SU-DHL-6 (cell line): ENCODE measurements at regions not wholly inside any gene's neighbourhood (a gene's known extent, or its start where the extent isn't known, plus 50 kb on each side); places are given as distances from the start of the nearest gene placed in this dataset.

Source experiments
- H2AFZ ChIP-seq: fragments of 200-600 bp; sonication (generic); 2 replicates; pipeline ENCODE4 v1.6.1; 2014; ENCODE audit warnings: low read depth, mild to moderate bottlenecking, moderate library complexity, mixed read lengths, antibody characterized with exemption, low read length; ENCODE audit not compliant: severe bottlenecking
- H3F3A ChIP-seq: fragments of 200-600 bp; shearing (Covaris generic); 2 replicates; pipeline ENCODE4 v1.6.0; 2016; ENCODE audit warnings: antibody characterized with exemption, mild to moderate bottlenecking; ENCODE audit not compliant: insufficient read depth
- H3K27ac ChIP-seq: fragments of 200-600 bp; sonication (generic); 2 replicates; pipeline ENCODE4 v1.5.1; 2016; ENCODE audit warnings: low read depth, mild to moderate bottlenecking, low read length, moderate library complexity, mixed read lengths
- H3K27me3 ChIP-seq: fragments of 200-600 bp; sonication (generic), shearing (Covaris generic); 2 replicates; pipeline ENCODE4 v1.6.0; 2014; ENCODE audit warnings: mild to moderate bottlenecking, low read length
- H3K36me3 ChIP-seq: fragments of 200-600 bp; sonication (generic); 2 replicates; pipeline ENCODE4 v1.6.1; 2014; ENCODE audit warnings: mild to moderate bottlenecking, low read length, mixed read lengths
- H3K4me2 ChIP-seq: fragments of 300-600, 200-600 bp; shearing (Covaris generic), sonication (generic); 2 replicates; pipeline ENCODE4 v1.6.0; 2014; ENCODE audit warnings: low read length, low read depth, mild to moderate bottlenecking; ENCODE audit not compliant: poor library complexity, severe bottlenecking
- H3K4me3 ChIP-seq: fragments of 200-600 bp; sonication (generic); 2 replicates; pipeline ENCODE4 v1.5.1; 2014; ENCODE audit warnings: antibody characterized with exemption, low read length, mild to moderate bottlenecking, mixed read lengths; ENCODE audit not compliant: insufficient read depth, poor library complexity, severe bottlenecking
- H3K79me2 ChIP-seq: fragments of 200-600 bp; sonication (generic); 2 replicates; pipeline ENCODE4 v1.6.1; 2014; ENCODE audit warnings: mild to moderate bottlenecking, low read length, moderate library complexity; ENCODE audit not compliant: insufficient read depth
- H3K9ac ChIP-seq: fragments of 200-600 bp; sonication (generic); 2 replicates; pipeline ENCODE4 v1.7.0; 2014; ENCODE audit warnings: mild to moderate bottlenecking, low read length
- H3K9me2 ChIP-seq: fragments of 200-600 bp; sonication (generic); replicated peaks from 2 replicates; pipeline ENCODE4 v1.6.1; 2014; ENCODE audit warnings: low read length; ENCODE audit not compliant: insufficient read depth
- H3K9me3 ChIP-seq: fragments of 200-600 bp; sonication (generic); 2 replicates; pipeline ENCODE4 v1.6.1; 2014; ENCODE audit warnings: low read length, mixed read lengths; ENCODE audit not compliant: insufficient read depth
- H4K20me1 ChIP-seq: fragments of 200-600 bp; sonication (generic); 2 replicates; pipeline ENCODE4 v1.6.1; 2014; ENCODE audit warnings: low read depth, mild to moderate bottlenecking, antibody characterized with exemption, low read length, moderate library complexity, mixed read lengths
- EZH2phosphoT487 ChIP-seq: fragments of 200-600 bp; sonication (generic), shearing (Covaris generic); conservative IDR thresholded peaks from 2 replicates; pipeline ENCODE4 v1.6.1; 2018; ENCODE audit warnings: mild to moderate bottlenecking, antibody characterized with exemption, low read length, moderate library complexity, mixed read lengths
- TF ChIP-seq, protein P1 (sequence below): fragments of 200-600 bp; sonication (generic); IDR thresholded peaks from one replicate; pipeline ENCODE4 v1.5.1; 2017; ENCODE audit warnings: antibody characterized with exemption, mild to moderate bottlenecking, low read length, moderate library complexity; ENCODE audit not compliant: insufficient read depth, poor library complexity, severe bottlenecking

GRCh38 chr6:137759624-137760023 is 107.4 kb upstream of the TNFAIP3 start:
- no peak overlapping the region for H3K4me2 ChIP-seq
- H3K27me3 ChIP-seq, result no peaks in the 10 kb centered on the region
- no peak overlapping the region for H2AFZ ChIP-seq
- H3K4me3 ChIP-seq, result no peak overlapping the region
- no peaks in the 10 kb centered on the region for H3K36me3 ChIP-seq
- no peaks in the 10 kb centered on the region for H3F3A ChIP-seq
- TF ChIP-seq, protein P1, sequence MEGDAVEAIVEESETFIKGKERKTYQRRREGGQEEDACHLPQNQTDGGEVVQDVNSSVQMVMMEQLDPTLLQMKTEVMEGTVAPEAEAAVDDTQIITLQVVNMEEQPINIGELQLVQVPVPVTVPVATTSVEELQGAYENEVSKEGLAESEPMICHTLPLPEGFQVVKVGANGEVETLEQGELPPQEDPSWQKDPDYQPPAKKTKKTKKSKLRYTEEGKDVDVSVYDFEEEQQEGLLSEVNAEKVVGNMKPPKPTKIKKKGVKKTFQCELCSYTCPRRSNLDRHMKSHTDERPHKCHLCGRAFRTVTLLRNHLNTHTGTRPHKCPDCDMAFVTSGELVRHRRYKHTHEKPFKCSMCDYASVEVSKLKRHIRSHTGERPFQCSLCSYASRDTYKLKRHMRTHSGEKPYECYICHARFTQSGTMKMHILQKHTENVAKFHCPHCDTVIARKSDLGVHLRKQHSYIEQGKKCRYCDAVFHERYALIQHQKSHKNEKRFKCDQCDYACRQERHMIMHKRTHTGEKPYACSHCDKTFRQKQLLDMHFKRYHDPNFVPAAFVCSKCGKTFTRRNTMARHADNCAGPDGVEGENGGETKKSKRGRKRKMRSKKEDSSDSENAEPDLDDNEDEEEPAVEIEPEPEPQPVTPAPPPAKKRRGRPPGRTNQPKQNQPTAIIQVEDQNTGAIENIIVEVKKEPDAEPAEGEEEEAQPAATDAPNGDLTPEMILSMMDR, result no peak
- no peaks in the 10 kb centered on the region for H3K9me3 ChIP-seq
- H3K9ac ChIP-seq, result no peak overlapping the region
- H3K9me2 ChIP-seq, result no peaks in the 10 kb centered on the region
- H3K79me2 ChIP-seq, result no peaks in the 10 kb centered on the region
- H4K20me1 ChIP-seq, result no peaks in the 10 kb centered on the region
- no peak overlapping the region for H3K27ac ChIP-seq

GRCh38 chr6:137761072-137761471 is 106.0 kb upstream of the TNFAIP3 start:
- Histone ChIP-seq H3K9me2 (no peaks in the 10 kb centered on the region), H3K27ac (no peak overlapping the region), H3K9me3 (no peaks in the 10 kb centered on the region), H3K4me3 (no peak overlapping the region), H3K9ac (no peak overlapping the region), H3K27me3 (no peaks in the 10 kb centered on the region), H3K79me2 (no peaks in the 10 kb centered on the region), H4K20me1 (no peaks in the 10 kb centered on the region), H3F3A (no peaks in the 10 kb centered on the region), H3K4me2 (no peak overlapping the region), H2AFZ (no peak overlapping the region), H3K36me3 (no peaks in the 10 kb centered on the region)
- TF ChIP-seq, protein P1, result no peak
- no peak for TF ChIP-seq EZH2phosphoT487

GRCh38 chr6:137761487-137761886 is 105.6 kb upstream of the TNFAIP3 start:
- Histone ChIP-seq H3K4me2 (no peak overlapping the region), H2AFZ (no peak overlapping the region), H4K20me1 (no peaks in the 10 kb centered on the region), H3F3A (no peaks in the 10 kb centered on the region), H3K9ac (no peak overlapping the region), H3K79me2 (no peaks in the 10 kb centered on the region), H3K36me3 (no peaks in the 10 kb centered on the region), H3K27me3 (no peaks in the 10 kb centered on the region), H3K9me3 (no peaks in the 10 kb centered on the region), H3K9me2 (no peaks in the 10 kb centered on the region), H3K4me3 (no peak overlapping the region), H3K27ac (no peak overlapping the region)
- no peak for TF ChIP-seq EZH2phosphoT487
- TF ChIP-seq, protein P1, result no peak
